ENCODE measurements at regions not wholly inside any gene's neighbourhood (a gene's known extent, or its start where the extent isn't known, plus 50 kb on each side); places are given as distances from the start of the nearest gene placed in this dataset.
"Not testable (repeated sequence)": the region's sequence is repeated elsewhere in the genome, so short reads cannot be mapped to it uniquely, and the experiment has no call there.

GRCh38 chr10:21283053-21283452, 242.4 kb downstream of the SKIDA1 start:
- not testable (repeated sequence) for TF ChIP-seq TAF1 (IDR thresholded peaks at IDR 0.05; ENCODE audit: borderline replicate concordance, low read depth, low read length); POLR2AphosphoS5 (IDR thresholded peaks at IDR 0.05; ENCODE audit: low read depth, low read length)
